Iris pigment epithelial cell (primary cell): ENCODE measurements at regions not wholly inside any gene's neighbourhood (a gene's known extent, or its start where the extent isn't known, plus 50 kb on each side); places are given as distances from the start of the nearest gene placed in this dataset.
"Not testable (repeated sequence)": the region's sequence is repeated elsewhere in the genome, so short reads cannot be mapped to it uniquely, and the experiment has no call there.

Experiments
- DNase-seq: peaks from one replicate; pipeline ENCODE4 v3.0.0-alpha.2; 2011; ENCODE audit warnings: low read depth

DNA sequence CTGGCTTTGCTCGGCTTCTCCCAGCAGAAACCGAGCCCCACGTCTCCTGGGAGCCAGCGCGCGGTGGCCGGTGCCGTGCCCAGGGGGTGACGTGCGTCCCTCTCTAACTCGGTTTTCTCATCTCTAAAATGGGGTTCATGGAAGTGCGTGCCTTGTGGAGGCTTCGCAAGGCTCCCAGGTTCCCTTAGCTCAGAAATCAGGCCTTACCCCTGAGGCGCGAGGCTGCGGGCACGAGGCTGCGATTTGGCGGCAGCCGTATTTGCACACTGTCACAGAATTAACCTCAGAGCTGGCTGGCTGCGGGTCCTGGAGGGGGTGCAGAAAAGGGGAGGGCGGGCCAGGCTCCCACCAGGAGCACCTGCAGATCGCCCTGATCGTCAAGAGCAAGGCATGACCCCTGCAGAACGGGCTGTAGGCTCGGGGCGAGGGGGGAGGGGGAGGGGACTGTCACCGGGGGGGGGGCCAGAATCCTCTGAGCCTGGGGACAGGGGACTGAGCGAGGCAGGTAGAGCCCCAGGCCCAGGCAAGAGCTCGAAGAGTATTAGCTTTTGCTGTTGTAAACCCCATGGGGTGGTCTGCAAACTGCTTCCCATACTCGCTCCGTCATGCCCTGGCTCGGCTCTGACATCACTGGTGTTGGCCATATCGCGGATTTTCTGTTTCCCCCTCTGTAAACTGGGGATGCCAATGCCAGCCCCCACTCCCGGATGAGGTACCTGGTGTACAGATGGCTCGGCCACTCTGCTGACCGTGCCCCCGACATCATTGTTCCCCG, 62.2 kb downstream of the CCNE1 start:
- no peak for DNase-seq

DNA sequence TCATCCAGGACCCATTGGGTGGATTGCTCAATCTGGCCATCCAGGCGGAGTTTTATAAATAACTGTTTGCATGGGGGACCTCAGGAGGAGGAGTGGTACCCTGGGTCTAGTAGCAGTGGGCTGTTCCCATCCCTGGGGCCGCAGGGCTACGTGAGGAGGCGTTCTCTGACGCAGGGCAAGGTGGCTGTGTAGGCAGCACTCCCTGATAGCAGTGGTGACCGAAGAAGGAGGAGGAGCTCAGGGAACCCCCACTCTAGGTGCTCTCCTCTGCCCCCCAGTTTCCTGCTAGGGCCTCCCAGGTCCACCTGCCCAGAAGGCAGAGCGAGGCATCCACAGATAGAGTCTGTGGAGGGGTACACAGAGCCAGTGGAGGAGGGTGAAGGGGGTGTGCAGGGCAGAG, 64.1 kb downstream of the CCNE1 start:
- no peak for DNase-seq

DNA sequence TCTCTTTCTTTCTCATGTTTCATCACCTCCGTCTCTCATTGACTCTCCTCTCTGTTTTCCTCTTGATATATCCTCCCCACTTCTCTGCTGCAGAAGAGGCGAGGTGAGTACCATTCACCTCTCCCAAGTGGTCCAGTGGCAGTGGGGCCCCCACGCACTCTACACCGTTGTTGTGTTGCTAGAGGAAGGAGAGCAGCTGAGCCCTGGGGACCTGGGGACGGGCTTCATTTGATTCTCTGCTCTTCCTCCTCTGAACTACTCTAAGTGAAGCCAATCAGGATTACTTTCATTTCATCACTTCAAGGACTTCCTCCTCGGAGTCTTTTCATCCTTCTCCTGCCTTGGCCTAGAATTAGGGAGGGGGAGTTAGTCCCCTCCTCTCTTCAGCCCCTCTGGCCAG, 64.6 kb downstream of the CCNE1 start:
- no peak for DNase-seq

DNA sequence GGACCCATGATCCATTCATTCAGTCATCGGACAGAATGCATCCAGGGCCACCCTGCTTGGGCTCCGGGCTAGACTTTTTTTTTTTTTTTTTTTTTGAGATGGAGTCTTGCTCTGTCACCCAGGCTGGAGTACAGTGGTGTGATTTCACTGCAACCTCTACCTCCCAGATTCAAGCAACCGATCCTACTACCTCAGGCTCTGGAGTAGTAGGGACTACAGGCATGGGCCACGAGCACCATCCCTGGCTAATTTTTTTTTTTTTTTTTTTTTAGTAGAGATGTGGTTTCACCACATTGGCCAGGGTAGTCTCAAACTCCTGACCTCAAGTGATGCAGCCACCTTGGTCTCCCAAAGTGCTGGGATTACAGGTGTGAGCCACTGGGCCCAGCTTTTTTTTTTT, 65.1 kb downstream of the CCNE1 start:
- not testable (repeated sequence) for DNase-seq

DNA sequence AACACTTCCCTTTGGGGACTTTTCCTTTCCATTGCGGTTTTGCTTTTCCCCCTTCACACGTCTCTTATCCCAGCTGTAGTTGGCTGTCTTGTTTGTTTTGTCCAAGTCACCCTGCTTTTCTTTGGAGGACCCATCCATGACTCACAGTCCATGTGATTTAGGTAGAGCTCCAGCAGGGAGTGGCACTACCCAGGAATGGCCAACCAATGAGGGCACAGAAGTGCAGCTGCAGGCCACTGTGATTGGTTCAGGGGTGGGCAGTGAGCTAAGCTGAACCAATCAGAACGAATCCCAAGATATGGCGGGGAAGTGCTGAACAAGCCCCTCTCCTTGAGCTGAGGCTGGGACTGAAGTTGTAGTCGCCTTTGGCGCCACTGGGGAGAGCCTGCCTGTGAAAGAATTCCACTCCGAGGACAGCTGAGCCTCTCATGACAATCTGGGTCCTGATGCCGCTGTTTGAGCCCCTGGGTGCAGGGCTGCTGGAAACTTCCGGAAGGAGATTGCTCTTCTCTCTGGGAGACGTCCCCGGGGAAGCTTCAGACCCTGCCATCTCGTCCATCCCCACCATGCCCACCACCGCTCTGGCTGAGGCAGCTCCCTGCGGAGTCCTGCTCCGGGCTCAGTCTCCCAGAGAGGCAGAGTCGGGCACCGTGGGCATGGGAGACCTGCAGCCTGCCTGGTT, 62.9 kb upstream of the URI1 start:
- DNase-seq = peak; percentile 35

DNA sequence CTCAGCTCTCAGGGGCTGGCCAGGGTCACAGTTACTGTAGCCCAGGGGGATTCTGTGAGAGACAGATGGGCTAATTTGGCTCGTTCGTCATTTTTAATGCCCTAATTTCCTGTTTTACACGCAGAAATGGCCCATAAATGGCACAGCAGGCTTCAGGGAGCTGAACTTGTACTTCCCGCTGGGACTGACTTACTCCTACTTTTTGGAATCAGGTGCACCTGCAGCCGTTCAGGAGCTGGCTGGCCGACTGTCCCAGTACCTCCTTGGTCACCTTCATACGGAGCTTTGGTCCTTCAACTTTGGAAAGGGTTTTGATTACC, 62.4 kb upstream of the URI1 start:
- DNase-seq = no peak

DNA sequence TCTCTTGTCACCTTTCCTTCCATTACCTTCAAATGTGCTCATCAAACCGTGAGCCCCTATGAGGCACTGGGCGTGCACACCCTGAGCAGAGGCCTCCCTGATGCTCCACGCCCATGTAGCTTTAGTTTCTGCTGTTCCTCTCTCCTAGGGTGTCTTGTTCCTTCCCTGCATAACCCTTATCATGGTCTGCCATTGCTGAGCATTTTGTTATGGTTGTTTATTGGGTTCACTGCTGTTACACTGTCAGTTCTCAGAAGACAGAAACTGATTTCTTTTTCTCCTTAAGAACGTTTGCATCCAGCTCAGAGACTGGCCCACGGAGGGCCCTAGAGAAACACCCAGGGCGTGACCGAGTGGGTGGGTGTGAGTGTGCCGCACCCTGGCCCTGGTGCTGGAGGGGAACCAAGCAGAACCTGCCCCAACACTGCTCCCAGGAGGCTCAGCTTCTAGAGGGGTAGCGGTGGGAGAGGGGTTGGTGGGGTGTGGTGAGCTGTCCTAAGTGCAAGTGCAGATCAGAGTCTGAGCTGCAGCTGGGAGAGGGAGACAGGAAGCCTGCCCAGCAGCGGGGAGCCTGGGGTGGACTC, 61.4 kb upstream of the URI1 start:
- no peak for DNase-seq

DNA sequence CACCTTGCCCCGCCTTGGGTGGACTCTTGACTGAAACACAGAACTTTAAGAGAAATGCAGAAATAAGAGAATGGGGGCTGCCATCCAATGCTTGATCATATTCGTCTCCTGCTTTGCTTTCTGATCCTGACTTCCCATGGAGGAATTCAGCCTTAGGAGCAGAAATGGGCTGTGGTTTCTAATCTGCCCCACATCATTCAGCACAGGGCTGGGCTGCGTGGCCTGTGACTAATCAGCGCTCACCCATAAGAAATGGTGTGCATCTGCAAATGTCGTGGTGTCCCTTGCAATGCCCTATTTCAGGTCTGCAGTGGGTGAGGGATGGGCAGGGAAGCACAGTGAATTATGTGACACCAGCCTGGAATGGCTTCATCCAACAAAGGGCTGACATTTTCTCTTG, 60.7 kb upstream of the URI1 start:
- peak; percentile 16 for DNase-seq

DNA sequence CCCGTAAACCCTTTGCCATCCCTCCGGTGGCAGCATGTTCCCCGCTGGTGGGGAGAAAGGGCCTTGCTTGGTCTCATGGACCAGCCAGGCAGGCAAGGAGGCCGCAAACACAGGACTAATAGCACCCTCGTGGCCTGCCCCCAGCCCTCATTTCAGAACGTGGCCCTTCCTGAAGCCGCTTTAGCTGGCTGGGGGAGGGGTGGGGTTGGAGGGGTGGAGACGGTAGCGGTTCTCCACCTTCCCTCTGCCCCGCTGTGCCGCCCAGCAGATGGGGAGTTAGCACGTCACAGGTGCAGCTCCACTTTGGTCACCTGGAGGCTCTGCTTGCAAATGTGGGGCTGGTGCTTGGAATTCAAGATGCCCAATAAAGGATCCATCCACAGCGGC, 59.3 kb upstream of the URI1 start:
- no peak for DNase-seq

DNA sequence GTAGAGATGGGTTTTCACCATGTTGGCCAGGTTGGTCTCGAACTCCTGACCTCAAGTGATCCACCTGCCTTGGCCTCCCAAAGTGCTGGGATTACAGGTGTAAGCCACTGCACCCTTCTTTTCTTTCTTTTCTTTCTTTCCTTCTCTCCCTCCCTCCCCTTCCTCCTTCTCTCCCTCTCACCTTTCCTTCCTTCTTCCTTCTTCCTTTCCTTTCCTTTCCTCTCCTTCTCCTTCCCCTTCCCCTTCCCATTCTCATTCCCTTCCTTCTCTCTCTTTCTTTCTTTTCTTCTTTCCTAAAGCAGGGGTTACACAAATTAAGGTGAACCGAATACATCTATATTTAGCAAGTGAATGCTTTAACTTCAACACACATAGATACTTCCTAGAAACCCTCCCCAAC, 58.0 kb upstream of the URI1 start:
- DNase-seq = no peak

DNA sequence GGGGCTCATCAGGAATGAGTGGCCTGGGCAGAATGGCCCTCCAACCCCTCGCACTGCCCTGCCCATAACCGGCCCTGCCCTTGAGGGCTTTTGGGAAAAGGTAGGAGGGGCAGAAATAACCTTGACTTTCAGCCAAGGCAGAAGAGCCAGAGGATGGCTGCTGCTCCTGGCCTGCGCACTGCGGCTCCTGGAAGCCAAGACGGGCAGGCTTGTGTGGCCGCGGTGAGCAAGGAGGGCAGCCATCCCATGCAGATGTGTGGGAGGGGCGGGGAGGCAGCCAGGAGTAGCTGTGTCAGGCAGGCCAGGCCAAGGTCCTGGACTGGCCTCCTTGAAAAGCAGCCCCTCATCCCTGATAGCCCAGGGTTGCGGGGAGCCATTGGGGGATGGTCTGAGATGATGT, 57.6 kb upstream of the URI1 start:
- DNase-seq = no peak

DNA sequence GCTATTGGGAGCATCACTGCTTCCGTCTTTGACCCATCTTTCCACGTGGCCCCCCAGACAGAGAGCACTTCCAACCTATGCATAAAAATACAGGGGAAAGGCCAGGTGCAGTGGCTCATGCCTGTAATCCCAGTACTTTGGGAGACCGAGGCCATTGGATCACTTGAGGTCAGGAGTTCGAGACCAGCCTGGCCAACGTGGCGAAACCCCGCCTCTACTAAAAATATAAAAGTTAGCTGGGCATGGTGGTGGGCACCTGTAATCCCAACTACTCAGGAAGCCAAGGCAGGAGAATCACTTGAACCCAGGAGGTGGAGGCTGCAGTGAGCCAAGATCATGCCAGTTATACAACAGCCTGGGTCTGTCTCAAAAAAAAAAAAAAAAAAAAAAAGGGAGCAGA, 55.9 kb upstream of the URI1 start:
- not testable (repeated sequence) for DNase-seq

DNA sequence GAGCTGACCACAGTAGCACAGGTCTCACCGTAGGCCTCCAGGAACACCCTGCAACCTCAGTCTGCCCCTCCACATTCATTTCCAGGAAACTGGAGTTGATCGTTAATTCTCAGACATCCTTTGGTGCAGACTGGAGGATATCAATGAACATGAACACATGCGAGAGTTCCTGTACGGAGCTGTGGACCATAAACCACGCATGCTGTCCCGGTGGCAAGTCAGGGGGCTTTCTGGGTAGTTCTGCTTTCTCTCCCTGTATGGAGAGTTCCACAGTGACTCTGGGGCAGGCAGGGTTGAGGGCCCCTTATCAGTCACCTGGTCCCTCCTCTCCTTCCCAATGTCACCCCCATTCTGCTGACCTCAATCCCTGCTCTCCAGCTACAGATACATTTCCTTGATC, 55.5 kb upstream of the URI1 start:
- no peak for DNase-seq

DNA sequence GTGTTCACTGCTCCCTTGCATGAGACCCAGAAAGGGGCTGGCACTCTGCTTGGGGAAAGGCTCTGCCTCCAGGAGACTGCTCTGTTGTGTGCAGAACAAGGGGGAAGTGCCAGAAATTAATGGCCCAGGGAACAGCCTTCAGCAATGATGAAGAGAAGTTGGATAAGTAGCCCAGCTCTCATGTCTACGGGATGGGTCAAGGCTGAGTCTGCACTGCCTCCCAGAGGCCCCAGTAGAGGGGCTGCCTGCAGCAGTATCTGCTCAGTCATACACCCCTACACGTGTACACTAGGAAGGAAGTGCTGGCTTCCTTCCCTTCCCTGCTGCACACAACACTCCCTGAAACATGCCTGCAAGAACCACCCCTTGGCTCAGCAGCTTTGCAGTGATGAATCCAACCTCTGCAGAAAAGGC, 54.6 kb upstream of the URI1 start:
- no peak for DNase-seq

DNA sequence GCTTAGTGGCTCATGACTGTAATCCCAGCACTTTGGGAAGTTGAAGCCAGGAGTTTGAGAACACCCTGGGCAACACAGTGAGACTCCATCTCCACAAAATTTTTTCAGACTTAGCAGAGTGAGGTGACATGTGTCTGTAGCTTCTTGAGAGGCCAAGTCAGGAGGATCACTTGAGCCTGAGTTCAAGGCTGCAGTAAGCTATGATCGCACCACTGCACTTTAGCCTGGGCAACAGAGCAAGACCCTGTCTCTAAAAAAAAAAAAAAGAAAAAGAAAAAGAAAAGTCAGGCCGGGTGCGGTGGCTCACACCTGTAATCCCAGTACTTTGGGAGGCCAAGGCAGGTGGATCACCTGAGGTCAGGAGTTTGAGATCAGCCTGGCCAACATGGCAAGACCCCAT, 54.0 kb upstream of the URI1 start:
- not testable (repeated sequence) for DNase-seq

DNA sequence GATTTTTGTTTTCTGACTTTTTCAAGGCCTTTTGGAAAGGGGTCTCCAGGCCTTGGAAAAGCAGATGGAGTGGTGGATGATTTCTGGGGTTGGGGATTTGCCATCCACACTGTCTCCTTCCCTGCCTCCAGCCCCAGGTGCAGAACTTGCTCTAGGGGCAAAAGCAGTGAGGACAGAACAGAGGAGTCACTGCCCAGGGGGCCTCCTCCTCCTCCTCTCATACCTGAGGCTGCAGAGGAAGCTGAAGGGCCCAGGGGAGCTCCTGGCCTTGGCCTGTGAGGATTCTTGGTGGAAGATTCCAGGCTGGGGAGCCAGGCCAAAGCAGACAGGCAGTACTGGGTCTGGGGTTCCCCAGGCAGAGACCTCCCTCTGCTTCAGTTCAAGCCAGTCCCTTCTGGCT, 52.3 kb upstream of the URI1 start:
- no peak for DNase-seq

DNA sequence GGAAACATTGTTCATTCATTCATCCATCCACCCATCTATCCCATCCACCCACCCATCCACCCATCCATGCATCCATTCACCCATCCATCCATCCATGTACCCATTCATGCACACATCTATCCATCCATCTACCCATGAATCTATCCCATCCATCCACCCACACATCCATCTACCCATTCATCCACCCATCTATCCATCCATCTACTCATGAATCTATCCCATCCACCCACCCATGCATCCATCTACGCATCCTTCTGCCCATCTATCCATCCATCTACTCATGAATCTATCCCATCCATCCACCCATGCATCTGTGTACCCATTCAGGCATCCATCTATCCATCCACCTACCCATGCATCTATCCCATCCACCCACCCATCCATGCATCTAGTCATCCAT, 51.6 kb upstream of the URI1 start:
- no peak for DNase-seq
